ENCODE measurements at regions not wholly inside any gene's neighbourhood (a gene's known extent, or its start where the extent isn't known, plus 50 kb on each side); places are given as distances from the start of the nearest gene placed in this dataset.

DNA sequence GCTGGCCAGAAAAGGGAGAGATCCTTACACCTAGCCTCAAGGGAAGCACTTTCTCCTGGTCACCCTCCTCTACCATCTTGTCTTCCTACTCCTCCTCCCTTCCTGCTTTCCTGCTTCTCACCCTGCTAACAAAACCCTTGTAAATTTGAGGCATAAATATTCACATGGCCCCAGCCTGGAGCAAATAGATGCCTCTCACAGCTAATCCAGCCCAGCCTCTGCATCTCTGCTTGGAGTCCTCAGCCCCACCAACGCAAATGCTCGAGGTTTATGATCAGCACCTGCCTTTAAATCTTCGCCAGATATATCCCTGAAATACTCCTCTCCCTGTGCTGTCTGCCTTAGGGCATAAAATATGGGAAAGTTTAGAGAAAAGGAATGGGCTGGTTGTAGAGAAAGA lies 205.2 kb upstream of the CDH5 start (continued):
- TF ChIP-seq, protein P1, sequence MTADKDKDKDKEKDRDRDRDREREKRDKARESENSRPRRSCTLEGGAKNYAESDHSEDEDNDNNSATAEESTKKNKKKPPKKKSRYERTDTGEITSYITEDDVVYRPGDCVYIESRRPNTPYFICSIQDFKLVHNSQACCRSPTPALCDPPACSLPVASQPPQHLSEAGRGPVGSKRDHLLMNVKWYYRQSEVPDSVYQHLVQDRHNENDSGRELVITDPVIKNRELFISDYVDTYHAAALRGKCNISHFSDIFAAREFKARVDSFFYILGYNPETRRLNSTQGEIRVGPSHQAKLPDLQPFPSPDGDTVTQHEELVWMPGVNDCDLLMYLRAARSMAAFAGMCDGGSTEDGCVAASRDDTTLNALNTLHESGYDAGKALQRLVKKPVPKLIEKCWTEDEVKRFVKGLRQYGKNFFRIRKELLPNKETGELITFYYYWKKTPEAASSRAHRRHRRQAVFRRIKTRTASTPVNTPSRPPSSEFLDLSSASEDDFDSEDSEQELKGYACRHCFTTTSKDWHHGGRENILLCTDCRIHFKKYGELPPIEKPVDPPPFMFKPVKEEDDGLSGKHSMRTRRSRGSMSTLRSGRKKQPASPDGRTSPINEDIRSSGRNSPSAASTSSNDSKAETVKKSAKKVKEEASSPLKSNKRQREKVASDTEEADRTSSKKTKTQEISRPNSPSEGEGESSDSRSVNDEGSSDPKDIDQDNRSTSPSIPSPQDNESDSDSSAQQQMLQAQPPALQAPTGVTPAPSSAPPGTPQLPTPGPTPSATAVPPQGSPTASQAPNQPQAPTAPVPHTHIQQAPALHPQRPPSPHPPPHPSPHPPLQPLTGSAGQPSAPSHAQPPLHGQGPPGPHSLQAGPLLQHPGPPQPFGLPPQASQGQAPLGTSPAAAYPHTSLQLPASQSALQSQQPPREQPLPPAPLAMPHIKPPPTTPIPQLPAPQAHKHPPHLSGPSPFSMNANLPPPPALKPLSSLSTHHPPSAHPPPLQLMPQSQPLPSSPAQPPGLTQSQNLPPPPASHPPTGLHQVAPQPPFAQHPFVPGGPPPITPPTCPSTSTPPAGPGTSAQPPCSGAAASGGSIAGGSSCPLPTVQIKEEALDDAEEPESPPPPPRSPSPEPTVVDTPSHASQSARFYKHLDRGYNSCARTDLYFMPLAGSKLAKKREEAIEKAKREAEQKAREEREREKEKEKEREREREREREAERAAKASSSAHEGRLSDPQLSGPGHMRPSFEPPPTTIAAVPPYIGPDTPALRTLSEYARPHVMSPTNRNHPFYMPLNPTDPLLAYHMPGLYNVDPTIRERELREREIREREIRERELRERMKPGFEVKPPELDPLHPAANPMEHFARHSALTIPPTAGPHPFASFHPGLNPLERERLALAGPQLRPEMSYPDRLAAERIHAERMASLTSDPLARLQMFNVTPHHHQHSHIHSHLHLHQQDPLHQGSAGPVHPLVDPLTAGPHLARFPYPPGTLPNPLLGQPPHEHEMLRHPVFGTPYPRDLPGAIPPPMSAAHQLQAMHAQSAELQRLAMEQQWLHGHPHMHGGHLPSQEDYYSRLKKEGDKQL (CRISPR knock-in tag; IDR thresholded peaks at IDR 0.05; ENCODE audit: low read depth): no peak
- TF ChIP-seq, protein P2, sequence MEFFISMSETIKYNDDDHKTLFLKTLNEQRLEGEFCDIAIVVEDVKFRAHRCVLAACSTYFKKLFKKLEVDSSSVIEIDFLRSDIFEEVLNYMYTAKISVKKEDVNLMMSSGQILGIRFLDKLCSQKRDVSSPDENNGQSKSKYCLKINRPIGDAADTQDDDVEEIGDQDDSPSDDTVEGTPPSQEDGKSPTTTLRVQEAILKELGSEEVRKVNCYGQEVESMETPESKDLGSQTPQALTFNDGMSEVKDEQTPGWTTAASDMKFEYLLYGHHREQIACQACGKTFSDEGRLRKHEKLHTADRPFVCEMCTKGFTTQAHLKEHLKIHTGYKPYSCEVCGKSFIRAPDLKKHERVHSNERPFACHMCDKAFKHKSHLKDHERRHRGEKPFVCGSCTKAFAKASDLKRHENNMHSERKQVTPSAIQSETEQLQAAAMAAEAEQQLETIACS (CRISPR knock-in tag; IDR thresholded peaks at IDR 0.05): no peak
- TF ChIP-seq FOXA1 (IDR thresholded peaks at IDR 0.05) (no peak), FOXA1 (CRISPR knock-in tag; IDR thresholded peaks at IDR 0.05) (no peak), ZNF543 (CRISPR knock-in tag; IDR thresholded peaks at IDR 0.05) (no peak)

DNA sequence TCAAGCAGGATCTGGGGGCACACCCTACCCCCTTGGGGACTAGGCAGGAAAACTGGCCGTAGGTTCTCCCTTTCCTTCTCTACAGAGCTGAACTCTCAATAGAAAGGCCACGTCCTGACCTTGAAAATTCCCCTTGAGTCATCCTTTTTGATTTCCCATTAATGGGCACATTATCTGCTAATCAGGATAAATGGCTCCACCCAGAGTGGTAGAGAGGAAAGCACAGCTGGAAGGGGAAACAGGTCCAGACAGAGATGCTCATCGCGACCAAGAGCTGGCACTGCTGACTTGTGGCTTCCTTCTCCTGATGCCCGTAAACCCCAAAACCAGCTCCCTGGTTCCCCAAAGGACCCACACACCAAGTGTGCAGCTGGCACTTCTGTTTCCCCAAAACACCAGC lies 206.5 kb upstream of the CDH5 start:
- H4K20me1 ChIP-seq (ENCODE audit: insufficient read depth, low read length): no peaks in the 10 kb centered on the region
- no peaks in the 10 kb centered on the region for H3K4me1 ChIP-seq (ENCODE audit: insufficient read depth, low read length)
- no peak overlapping the region for H3K27ac ChIP-seq (ENCODE audit: extremely low read length, insufficient read depth, low read length)
- CTCF ChIA-PET (ENCODE audit: low intra/inter-chr PET ratio, low total read pairs): no interaction called here
- H3K79me2 ChIP-seq (ENCODE audit: insufficient read depth, low read length): no peaks in the 10 kb centered on the region
- H3K9ac ChIP-seq (ENCODE audit: insufficient read depth, low read depth, low read length): no peak overlapping the region
- no peaks in the 10 kb centered on the region for H3K9me3 ChIP-seq (ENCODE audit: low read length)
- ATAC-seq: no peak
- intact Hi-C loops (cut with micrococcal nuclease; ENCODE audit: unreplicated experiment): no loop called here
- no peak for DNase-seq (ENCODE audit: low spot score)
- no peaks in the 10 kb centered on the region for H3K36me3 ChIP-seq (replicated peaks in 1 of 2; ENCODE audit: control insufficient read depth in 1 of 2, insufficient read depth in 2 of 2, low read length in 2 of 2)
- no peak overlapping the region for H3K4me3 ChIP-seq (replicated peaks in 1 of 3; ENCODE audit: insufficient read depth in 1 of 3, low read depth in 2 of 3, low read length in 3 of 3)
- H3K4me2 ChIP-seq (ENCODE audit: low read depth, low read length): no peak overlapping the region
- in situ Hi-C loops (cut with HindIII; ENCODE audit: extremely low pct_ligation_motif_present, low pct_unique_long_range_greater_than_20kb): no loop called here
- no peak for FAIRE-seq
- BruUV-seq (replicated peaks): no TSS peak
- H3K27me3 ChIP-seq (ENCODE audit: control insufficient read depth in 1 of 2, insufficient read depth in 2 of 2, low read length in 2 of 2): no peaks in the 10 kb centered on the region
- WGBS (ENCODE audit: low lambda C conversion rate): 49% methylated on average over 5 of the region's 5 CpGs
- POLR2A ChIA-PET: no interaction called here
- no peak overlapping the region for H2AFZ ChIP-seq (ENCODE audit: low read length)
- TF ChIP-seq RBAK (CRISPR knock-in tag; IDR thresholded peaks at IDR 0.05): no peak
- TF ChIP-seq ZSCAN21 (CRISPR knock-in tag; IDR thresholded peaks at IDR 0.05; ENCODE audit: borderline replicate concordance): no peak
- no peak for TF ChIP-seq RXRB (CRISPR knock-in tag; IDR thresholded peaks at IDR 0.05; ENCODE audit: borderline replicate concordance)
- TF ChIP-seq, protein P3, sequence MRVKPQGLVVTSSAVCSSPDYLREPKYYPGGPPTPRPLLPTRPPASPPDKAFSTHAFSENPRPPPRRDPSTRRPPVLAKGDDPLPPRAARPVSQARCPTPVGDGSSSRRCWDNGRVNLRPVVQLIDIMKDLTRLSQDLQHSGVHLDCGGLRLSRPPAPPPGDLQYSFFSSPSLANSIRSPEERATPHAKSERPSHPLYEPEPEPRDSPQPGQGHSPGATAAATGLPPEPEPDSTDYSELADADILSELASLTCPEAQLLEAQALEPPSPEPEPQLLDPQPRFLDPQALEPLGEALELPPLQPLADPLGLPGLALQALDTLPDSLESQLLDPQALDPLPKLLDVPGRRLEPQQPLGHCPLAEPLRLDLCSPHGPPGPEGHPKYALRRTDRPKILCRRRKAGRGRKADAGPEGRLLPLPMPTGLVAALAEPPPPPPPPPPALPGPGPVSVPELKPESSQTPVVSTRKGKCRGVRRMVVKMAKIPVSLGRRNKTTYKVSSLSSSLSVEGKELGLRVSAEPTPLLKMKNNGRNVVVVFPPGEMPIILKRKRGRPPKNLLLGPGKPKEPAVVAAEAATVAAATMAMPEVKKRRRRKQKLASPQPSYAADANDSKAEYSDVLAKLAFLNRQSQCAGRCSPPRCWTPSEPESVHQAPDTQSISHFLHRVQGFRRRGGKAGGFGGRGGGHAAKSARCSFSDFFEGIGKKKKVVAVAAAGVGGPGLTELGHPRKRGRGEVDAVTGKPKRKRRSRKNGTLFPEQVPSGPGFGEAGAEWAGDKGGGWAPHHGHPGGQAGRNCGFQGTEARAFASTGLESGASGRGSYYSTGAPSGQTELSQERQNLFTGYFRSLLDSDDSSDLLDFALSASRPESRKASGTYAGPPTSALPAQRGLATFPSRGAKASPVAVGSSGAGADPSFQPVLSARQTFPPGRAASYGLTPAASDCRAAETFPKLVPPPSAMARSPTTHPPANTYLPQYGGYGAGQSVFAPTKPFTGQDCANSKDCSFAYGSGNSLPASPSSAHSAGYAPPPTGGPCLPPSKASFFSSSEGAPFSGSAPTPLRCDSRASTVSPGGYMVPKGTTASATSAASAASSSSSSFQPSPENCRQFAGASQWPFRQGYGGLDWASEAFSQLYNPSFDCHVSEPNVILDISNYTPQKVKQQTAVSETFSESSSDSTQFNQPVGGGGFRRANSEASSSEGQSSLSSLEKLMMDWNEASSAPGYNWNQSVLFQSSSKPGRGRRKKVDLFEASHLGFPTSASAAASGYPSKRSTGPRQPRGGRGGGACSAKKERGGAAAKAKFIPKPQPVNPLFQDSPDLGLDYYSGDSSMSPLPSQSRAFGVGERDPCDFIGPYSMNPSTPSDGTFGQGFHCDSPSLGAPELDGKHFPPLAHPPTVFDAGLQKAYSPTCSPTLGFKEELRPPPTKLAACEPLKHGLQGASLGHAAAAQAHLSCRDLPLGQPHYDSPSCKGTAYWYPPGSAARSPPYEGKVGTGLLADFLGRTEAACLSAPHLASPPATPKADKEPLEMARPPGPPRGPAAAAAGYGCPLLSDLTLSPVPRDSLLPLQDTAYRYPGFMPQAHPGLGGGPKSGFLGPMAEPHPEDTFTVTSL (CRISPR knock-in tag; IDR thresholded peaks at IDR 0.05; ENCODE audit: borderline replicate concordance): no peak
- TF ChIP-seq, protein P4, sequence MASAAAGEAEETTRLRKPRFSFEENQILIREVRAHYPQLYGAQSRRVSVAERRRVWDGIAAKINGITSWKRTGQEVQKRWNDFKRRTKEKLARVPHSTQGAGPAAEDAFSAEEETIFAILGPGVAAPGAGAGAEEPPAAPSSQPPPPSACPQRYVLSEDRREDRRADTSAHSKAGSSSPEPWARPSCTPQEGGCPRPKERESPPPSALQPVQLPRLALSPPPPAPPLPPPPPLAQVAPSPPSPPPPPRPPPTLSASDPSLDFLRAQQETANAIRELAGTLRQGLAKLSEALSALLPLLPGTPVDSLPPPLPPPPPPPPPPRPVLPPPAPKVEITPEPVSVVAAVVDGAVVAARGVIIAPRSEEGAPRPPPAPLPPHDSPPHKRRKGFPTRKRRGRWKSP (CRISPR knock-in tag; IDR thresholded peaks at IDR 0.05): no peak
